ENCODE measurements at regions not wholly inside any gene's neighbourhood (a gene's known extent, or its start where the extent isn't known, plus 50 kb on each side); places are given as distances from the start of the nearest gene placed in this dataset.

- Histone ChIP-seq H3K79me2 (ENCODE audit: control insufficient read depth, insufficient read depth, low read length) (no peaks in the 10 kb centered on the region), H2AFZ (ENCODE audit: low read length) (no peak overlapping the region), H3K9ac (ENCODE audit: insufficient read depth, low read length) (no peak overlapping the region), H3K36me3 (ENCODE audit: control insufficient read depth, insufficient read depth, low read length) (no peaks in the 10 kb centered on the region), H3K27me3 (ENCODE audit: control insufficient read depth, insufficient read depth, low read length) (no peaks in the 10 kb centered on the region), H3K27ac (ENCODE audit: insufficient read depth, low read length) (no peak overlapping the region), H3K4me2 (ENCODE audit: extremely low read depth, insufficient read depth, low read length) (no peak overlapping the region), H3K9me3 (ENCODE audit: control insufficient read depth, insufficient read depth, low read depth, low read length) (no peaks in the 10 kb centered on the region), H4K20me1 (ENCODE audit: control insufficient read depth, extremely low read depth, insufficient read depth, low read length) (no peaks in the 10 kb centered on the region), H3K4me3 (replicated peaks in 1 of 4; ENCODE audit: control extremely low read depth in 1 of 4, insufficient read depth in 1 of 4, low read depth in 3 of 4, low read length in 4 of 4) (no peak overlapping the region), H3K4me1 (ENCODE audit: control insufficient read depth, extremely low read depth, insufficient read depth, low read length) (no peaks in the 10 kb centered on the region)
- no peak for DNase-seq (ENCODE audit: low read depth in 2 of 2)
- TF ChIP-seq EZH2 (IDR thresholded peaks at IDR 0.05; ENCODE audit: low read length, missing control alignments) = no peak
- no peak for TF ChIP-seq CTCF (conservative IDR thresholded peaks at IDR 0.05 in 1 of 2, IDR thresholded peaks at IDR 0.05 in 1 of 2; ENCODE audit: low read depth in 1 of 2, low read length in 2 of 2)
These were observed 125.3 kb upstream of the B3GAT1 start for GRCh38 chr11:134537296-134537695.

- no peak for TF ChIP-seq EZH2 (IDR thresholded peaks at IDR 0.05; ENCODE audit: low read length, missing control alignments)
- H3K4me3 ChIP-seq (replicated peaks in 1 of 4; ENCODE audit: control extremely low read depth in 1 of 4, insufficient read depth in 1 of 4, low read depth in 3 of 4, low read length in 4 of 4) = no peak overlapping the region
- H4K20me1 ChIP-seq (ENCODE audit: control insufficient read depth, extremely low read depth, insufficient read depth, low read length) = no peaks in the 10 kb centered on the region
- no peak overlapping the region for H3K9ac ChIP-seq (ENCODE audit: insufficient read depth, low read length)
- H3K4me1 ChIP-seq (ENCODE audit: control insufficient read depth, extremely low read depth, insufficient read depth, low read length) = no peaks in the 10 kb centered on the region
- H3K27me3 ChIP-seq (ENCODE audit: control insufficient read depth, insufficient read depth, low read length) = no peaks in the 10 kb centered on the region
- no peaks in the 10 kb centered on the region for H3K36me3 ChIP-seq (ENCODE audit: control insufficient read depth, insufficient read depth, low read length)
- no peak overlapping the region for H3K27ac ChIP-seq (ENCODE audit: insufficient read depth, low read length)
- no peaks in the 10 kb centered on the region for H3K9me3 ChIP-seq (ENCODE audit: control insufficient read depth, insufficient read depth, low read depth, low read length)
- no peak for DNase-seq (ENCODE audit: low read depth in 2 of 2)
- H3K79me2 ChIP-seq (ENCODE audit: control insufficient read depth, insufficient read depth, low read length) = no peaks in the 10 kb centered on the region
- H2AFZ ChIP-seq (ENCODE audit: low read length) = no peak overlapping the region
- no peak overlapping the region for H3K4me2 ChIP-seq (ENCODE audit: extremely low read depth, insufficient read depth, low read length)
These were observed 124.6 kb upstream of the B3GAT1 start for GRCh38 chr11:134536677-134537076.

GRCh38 chr11:134536219-134536618, 124.2 kb upstream of the B3GAT1 start:
- no peaks in the 10 kb centered on the region for H3K36me3 ChIP-seq (ENCODE audit: control insufficient read depth, insufficient read depth, low read length)
- no peak overlapping the region for H3K4me3 ChIP-seq (replicated peaks in 1 of 4; ENCODE audit: control extremely low read depth in 1 of 4, insufficient read depth in 1 of 4, low read depth in 3 of 4, low read length in 4 of 4)
- no peak for TF ChIP-seq CTCF (conservative IDR thresholded peaks at IDR 0.05 in 1 of 2, IDR thresholded peaks at IDR 0.05 in 1 of 2; ENCODE audit: low read depth in 1 of 2, low read length in 2 of 2)
- TF ChIP-seq EZH2 (IDR thresholded peaks at IDR 0.05; ENCODE audit: low read length, missing control alignments) = no peak
- no peaks in the 10 kb centered on the region for H3K4me1 ChIP-seq (ENCODE audit: control insufficient read depth, extremely low read depth, insufficient read depth, low read length)
- no peak for DNase-seq (ENCODE audit: low read depth in 2 of 2)
- H3K9ac ChIP-seq (ENCODE audit: insufficient read depth, low read length) = no peak overlapping the region
- H3K27me3 ChIP-seq (ENCODE audit: control insufficient read depth, insufficient read depth, low read length) = no peaks in the 10 kb centered on the region
- no peaks in the 10 kb centered on the region for H4K20me1 ChIP-seq (ENCODE audit: control insufficient read depth, extremely low read depth, insufficient read depth, low read length)
- no peak overlapping the region for H3K27ac ChIP-seq (ENCODE audit: insufficient read depth, low read length)
- H2AFZ ChIP-seq (ENCODE audit: low read length) = no peak overlapping the region
- H3K79me2 ChIP-seq (ENCODE audit: control insufficient read depth, insufficient read depth, low read length) = no peaks in the 10 kb centered on the region
- H3K9me3 ChIP-seq (ENCODE audit: control insufficient read depth, insufficient read depth, low read depth, low read length) = no peaks in the 10 kb centered on the region
- H3K4me2 ChIP-seq (ENCODE audit: extremely low read depth, insufficient read depth, low read length) = no peak overlapping the region
